HEK293T (cell line): ENCODE measurements at regions not wholly inside any gene's neighbourhood (a gene's known extent, or its start where the extent isn't known, plus 50 kb on each side); places are given as distances from the start of the nearest gene placed in this dataset.

Experiments
- BHLHE40 ChIP-seq: fragments of 450-650 bp; IDR thresholded peaks from 2 replicates; pipeline ENCODE4 v1.6.1; 2016; ENCODE audit warnings: mild to moderate bottlenecking, moderate library complexity, borderline replicate concordance
- FOXA1 ChIP-seq: fragments of 450-650 bp; IDR thresholded peaks from 2 replicates; pipeline ENCODE4 v1.6.1; 2016; ENCODE audit warnings: mild to moderate bottlenecking
- FOXM1 ChIP-seq: fragments of 450-650 bp; IDR thresholded peaks from 2 replicates; pipeline ENCODE4 v1.6.1; 2017; ENCODE audit warnings: mild to moderate bottlenecking, borderline replicate concordance
- HDGF ChIP-seq: fragments of 450-650 bp; IDR thresholded peaks from 2 replicates; pipeline ENCODE4 v1.6.1; 2017; ENCODE audit warnings: antibody characterized with exemption, borderline replicate concordance
- LEF1 ChIP-seq: fragments of 450-650 bp; IDR thresholded peaks from 2 replicates; pipeline ENCODE4 v1.6.1; 2017; ENCODE audit warnings: mild to moderate bottlenecking, borderline replicate concordance
- NFRKB ChIP-seq: fragments of 450-650 bp; IDR thresholded peaks from 2 replicates; pipeline ENCODE4 v1.6.1; 2016; ENCODE audit warnings: mild to moderate bottlenecking, moderate library complexity
- SP1 ChIP-seq: fragments of 450-650 bp; IDR thresholded peaks from 2 replicates; pipeline ENCODE4 v1.6.1; 2017

- TF ChIP-seq FOXM1 (no peak), HDGF (no peak), NFRKB (no peak), SP1 (no peak), BHLHE40 (no peak), LEF1 (no peak), FOXA1 (no peak)
These were observed 52.3 kb upstream of the UFL1 start for GRCh38 chr6:96469312-96469711.
